ENCODE measurements at regions not wholly inside any gene's neighbourhood (a gene's known extent, or its start where the extent isn't known, plus 50 kb on each side); places are given as distances from the start of the nearest gene placed in this dataset.

DNA sequence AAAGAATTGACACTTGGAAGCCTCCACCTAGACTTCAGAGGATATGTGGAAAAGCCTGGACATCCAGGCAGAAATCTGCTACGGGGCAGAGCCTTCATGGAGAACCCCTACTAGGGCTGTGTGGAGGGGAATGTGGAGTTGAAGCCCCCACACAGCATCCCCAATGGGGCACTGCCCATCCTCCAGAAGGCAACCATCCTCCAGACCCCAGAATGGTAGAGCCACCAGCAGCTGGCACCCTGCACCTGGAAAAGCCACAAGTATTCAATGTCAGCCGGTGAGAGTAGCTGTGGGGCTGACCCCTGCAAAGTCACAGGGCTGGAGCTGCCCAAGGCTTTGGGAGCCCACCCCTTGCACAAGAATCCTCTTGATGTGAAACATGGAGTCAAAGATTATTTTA is 53.6 kb upstream of the SNTG2 start:
- TF ChIP-seq ZFX (IDR thresholded peaks at IDR 0.05; ENCODE audit: borderline replicate concordance): no peak
- TF ChIP-seq, protein P1, sequence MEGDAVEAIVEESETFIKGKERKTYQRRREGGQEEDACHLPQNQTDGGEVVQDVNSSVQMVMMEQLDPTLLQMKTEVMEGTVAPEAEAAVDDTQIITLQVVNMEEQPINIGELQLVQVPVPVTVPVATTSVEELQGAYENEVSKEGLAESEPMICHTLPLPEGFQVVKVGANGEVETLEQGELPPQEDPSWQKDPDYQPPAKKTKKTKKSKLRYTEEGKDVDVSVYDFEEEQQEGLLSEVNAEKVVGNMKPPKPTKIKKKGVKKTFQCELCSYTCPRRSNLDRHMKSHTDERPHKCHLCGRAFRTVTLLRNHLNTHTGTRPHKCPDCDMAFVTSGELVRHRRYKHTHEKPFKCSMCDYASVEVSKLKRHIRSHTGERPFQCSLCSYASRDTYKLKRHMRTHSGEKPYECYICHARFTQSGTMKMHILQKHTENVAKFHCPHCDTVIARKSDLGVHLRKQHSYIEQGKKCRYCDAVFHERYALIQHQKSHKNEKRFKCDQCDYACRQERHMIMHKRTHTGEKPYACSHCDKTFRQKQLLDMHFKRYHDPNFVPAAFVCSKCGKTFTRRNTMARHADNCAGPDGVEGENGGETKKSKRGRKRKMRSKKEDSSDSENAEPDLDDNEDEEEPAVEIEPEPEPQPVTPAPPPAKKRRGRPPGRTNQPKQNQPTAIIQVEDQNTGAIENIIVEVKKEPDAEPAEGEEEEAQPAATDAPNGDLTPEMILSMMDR (IDR thresholded peaks at IDR 0.05): no peak

All from 22Rv1 (cell line).